ENCODE measurements at regions not wholly inside any gene's neighbourhood (a gene's known extent, or its start where the extent isn't known, plus 50 kb on each side); places are given as distances from the start of the nearest gene placed in this dataset.

- Histone ChIP-seq H3K4me3 (ENCODE audit: low read depth, low read length) (no peak overlapping the region), H3K27me3 (ENCODE audit: insufficient read depth, low read depth, severe bottlenecking) (no peaks in the 10 kb centered on the region), H3K9me3 (ENCODE audit: severe bottlenecking) (peaks cover 5% of the 10 kb centered on the region), H3K36me3 (no peaks in the 10 kb centered on the region), H3K27ac (no peak overlapping the region)
- no peak for DNase-seq
- no peak for TF ChIP-seq CTCF (IDR thresholded peaks at IDR 0.05; ENCODE audit: low read depth, low read length)
These were observed 149.5 kb downstream of the TMEM132E start for GRCh38 chr17:34728771-34729310.

- no peak overlapping the region for H3K4me3 ChIP-seq (ENCODE audit: low read depth, low read length)
- no peak for TF ChIP-seq CTCF (IDR thresholded peaks at IDR 0.05; ENCODE audit: low read depth, low read length)
- no peak for DNase-seq
- no peaks in the 10 kb centered on the region for H3K36me3 ChIP-seq
- H3K9me3 ChIP-seq (ENCODE audit: severe bottlenecking): peaks cover 5% of the 10 kb centered on the region
- H3K27ac ChIP-seq: no peak overlapping the region
- H3K27me3 ChIP-seq (ENCODE audit: insufficient read depth, low read depth, severe bottlenecking): no peaks in the 10 kb centered on the region
These were observed 148.2 kb downstream of the TMEM132E start for GRCh38 chr17:34727601-34728000.

DNA sequence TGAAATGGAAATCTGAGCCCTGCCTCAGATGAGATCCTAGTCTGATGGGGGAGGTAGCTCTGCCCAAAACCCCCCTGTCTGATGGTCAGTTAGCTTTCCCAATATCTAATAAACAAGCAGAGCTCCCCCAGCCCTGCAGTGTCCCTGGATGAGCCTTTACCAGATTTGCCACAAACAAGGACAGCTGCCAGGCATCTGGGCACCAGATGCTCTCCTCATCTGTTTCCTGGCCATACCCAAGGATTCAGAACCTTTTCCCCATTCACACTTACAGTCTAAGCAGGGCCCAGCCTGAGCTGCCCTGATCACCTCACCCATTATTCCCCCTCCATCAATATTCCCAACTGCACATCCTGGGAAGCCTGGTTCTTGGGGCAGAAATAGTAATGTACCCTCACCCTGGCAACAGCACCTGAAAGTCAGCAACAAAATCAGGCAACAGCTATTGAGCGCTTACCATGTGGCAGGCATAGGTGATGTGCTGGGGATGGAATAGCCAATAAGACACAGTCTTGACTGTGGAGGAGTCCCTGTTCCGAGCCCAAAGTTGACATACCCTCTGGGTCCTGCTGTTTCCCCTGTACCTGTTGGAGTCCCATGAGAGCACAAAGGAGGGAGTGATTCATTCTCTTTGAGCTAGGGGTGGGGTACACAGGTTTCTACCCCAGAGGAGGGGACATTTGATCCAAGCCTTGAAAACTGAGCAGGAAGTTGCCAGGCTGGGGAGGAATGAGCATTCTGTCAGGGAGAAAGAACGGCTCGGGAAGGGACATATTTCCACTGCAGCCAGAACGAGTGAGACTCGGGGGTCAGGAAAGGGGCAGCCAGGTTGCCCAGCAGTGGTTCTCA lies 147.4 kb downstream of the TMEM132E start:
- Histone ChIP-seq H3K9me3 (ENCODE audit: severe bottlenecking) (peaks cover 5% of the 10 kb centered on the region), H3K27ac (no peak overlapping the region), H3K4me3 (ENCODE audit: low read depth, low read length) (no peak overlapping the region), H3K27me3 (ENCODE audit: insufficient read depth, low read depth, severe bottlenecking) (no peaks in the 10 kb centered on the region), H3K36me3 (no peaks in the 10 kb centered on the region)
- no peak for DNase-seq
- no peak for TF ChIP-seq CTCF (IDR thresholded peaks at IDR 0.05; ENCODE audit: low read depth, low read length)

DNA sequence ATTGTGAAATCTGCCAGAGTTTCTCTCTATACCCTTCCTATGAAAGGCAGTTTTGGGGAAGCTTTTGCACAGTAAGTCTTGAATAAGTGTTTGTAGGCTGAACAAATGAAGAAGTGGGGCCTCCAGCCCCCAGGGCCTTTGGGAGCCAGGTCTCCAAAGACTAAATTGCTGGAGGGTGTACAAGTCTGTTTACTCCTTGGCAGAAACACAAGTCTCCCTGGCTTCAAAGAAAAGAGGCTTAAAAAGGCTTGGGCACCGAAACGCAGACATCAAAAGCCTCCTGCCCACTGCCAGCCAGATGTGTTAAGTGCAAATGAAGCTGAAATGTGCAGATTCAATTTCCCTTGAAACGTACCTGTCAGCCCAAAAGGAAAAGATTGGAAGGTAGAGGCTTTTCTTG lies 146.3 kb downstream of the TMEM132E start:
- H3K9me3 ChIP-seq (ENCODE audit: severe bottlenecking): no peaks in the 10 kb centered on the region

DNA sequence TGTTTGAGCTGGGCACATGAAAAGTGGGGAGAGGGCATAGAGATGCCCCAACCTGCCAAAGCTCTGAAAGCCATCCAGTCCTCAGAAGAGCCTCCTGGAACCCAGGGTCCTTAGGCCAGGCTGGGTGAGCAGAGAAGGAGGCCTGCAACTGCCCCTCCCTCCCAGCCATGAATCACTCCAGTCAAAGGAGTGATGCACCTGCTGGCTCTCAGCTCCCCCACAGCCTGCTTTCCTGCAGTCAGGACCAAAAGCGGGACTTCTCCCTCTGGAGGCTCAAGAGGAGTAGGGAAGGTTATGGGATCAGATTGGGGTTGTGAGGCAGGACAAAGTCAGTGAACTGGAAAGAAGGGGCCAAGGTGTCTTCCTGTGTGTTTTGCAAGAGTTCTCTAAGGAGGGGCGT lies 145.6 kb downstream of the TMEM132E start:
- TF ChIP-seq CTCF (IDR thresholded peaks at IDR 0.05; ENCODE audit: low read depth, low read length): no peak
- Histone ChIP-seq H3K27me3 (ENCODE audit: insufficient read depth, low read depth, severe bottlenecking) (no peaks in the 10 kb centered on the region), H3K9me3 (ENCODE audit: severe bottlenecking) (no peaks in the 10 kb centered on the region), H3K27ac (no peak overlapping the region), H3K36me3 (no peaks in the 10 kb centered on the region), H3K4me3 (ENCODE audit: low read depth, low read length) (no peak overlapping the region)
- DNase-seq: no peak

More for the DNA sequence above, 146.3 kb downstream of the TMEM132E start:
- no peak overlapping the region for H3K4me3 ChIP-seq (ENCODE audit: low read depth, low read length)
- no peaks in the 10 kb centered on the region for H3K36me3 ChIP-seq
- DNase-seq: no peak
- TF ChIP-seq CTCF (IDR thresholded peaks at IDR 0.05; ENCODE audit: low read depth, low read length): no peak
- no peak overlapping the region for H3K27ac ChIP-seq
- no peaks in the 10 kb centered on the region for H3K27me3 ChIP-seq (ENCODE audit: insufficient read depth, low read depth, severe bottlenecking)

All from WERI-Rb-1 (cell line).